ENCODE measurements at regions not wholly inside any gene's neighbourhood (a gene's known extent, or its start where the extent isn't known, plus 50 kb on each side); places are given as distances from the start of the nearest gene placed in this dataset.

DNA sequence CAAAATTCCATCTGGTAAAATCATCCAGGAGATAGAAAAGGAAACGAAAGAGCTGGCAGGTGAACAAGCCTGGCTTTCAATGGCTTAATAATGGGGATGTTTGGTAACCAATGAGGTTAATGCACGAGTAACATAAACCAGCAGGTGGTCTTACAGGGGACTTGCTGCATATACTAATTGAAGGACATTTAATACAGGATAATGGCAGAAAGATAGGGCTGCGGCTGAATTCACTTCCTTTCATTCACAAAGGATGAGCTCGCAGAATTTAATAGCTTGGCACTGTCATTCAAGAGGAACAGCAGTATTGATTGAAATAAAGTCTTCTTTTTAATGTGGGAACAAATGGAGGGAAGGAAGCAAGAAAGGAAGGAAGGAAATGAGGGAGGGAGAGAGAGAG, 156.3 kb upstream of the RAI2 start:
- DNase-seq (ENCODE audit: low read depth): no peak
- TF ChIP-seq, protein P1, sequence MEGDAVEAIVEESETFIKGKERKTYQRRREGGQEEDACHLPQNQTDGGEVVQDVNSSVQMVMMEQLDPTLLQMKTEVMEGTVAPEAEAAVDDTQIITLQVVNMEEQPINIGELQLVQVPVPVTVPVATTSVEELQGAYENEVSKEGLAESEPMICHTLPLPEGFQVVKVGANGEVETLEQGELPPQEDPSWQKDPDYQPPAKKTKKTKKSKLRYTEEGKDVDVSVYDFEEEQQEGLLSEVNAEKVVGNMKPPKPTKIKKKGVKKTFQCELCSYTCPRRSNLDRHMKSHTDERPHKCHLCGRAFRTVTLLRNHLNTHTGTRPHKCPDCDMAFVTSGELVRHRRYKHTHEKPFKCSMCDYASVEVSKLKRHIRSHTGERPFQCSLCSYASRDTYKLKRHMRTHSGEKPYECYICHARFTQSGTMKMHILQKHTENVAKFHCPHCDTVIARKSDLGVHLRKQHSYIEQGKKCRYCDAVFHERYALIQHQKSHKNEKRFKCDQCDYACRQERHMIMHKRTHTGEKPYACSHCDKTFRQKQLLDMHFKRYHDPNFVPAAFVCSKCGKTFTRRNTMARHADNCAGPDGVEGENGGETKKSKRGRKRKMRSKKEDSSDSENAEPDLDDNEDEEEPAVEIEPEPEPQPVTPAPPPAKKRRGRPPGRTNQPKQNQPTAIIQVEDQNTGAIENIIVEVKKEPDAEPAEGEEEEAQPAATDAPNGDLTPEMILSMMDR (IDR thresholded peaks at IDR 0.05; ENCODE audit: low read depth, low read length, missing control alignments): no peak
- no peak overlapping the region for H3K4me3 ChIP-seq (ENCODE audit: low read depth, low read length)
- in situ Hi-C loops (cut with HindIII; ENCODE audit: low sequenced_read_pairs): no loop called here

DNA sequence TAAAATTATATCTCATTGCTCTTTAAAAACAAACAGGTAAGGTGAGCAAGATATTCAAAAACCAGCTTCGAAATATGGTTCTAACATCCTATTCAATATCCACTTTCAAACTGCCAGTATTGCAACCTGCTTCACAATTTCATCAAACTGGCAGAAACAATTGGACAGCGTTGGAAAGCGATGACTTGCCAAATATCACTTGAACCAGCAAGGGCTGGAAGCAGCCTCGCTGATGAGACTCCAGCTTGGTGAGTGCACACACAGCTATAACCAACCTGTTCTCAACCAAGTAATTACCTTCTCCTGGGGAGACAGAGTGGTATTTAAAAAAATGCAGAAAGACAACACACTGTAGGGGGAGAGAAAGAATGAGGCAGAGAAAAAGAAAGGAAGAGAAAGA, 155.8 kb upstream of the RAI2 start:
- TF ChIP-seq, protein P1 (IDR thresholded peaks at IDR 0.05; ENCODE audit: low read depth, low read length, missing control alignments): no peak
- H3K4me3 ChIP-seq (ENCODE audit: low read depth, low read length): no peak overlapping the region
- DNase-seq (ENCODE audit: low read depth): no peak
- in situ Hi-C loops (cut with HindIII; ENCODE audit: low sequenced_read_pairs): no loop called here

DNA sequence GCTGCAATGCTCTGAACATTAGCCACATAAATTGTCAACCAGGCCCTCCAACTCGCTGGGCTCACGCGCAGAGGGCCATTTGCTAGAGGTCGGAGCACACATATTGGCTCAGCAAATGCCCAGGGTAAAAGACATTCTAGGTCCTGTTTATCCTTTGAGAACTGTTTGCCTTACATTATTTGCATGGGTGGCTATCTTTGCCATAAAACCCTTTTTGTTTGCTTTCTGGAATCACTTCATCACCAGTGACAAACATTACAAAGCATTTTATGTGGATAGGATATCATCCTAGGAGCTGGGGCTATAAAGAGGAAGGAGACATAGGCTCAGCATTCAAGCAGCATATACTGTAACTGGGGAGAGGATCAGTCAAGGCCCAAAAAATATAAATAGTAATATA, 149.2 kb upstream of the RAI2 start:
- no peak overlapping the region for H3K4me3 ChIP-seq (ENCODE audit: low read depth, low read length)
- in situ Hi-C loops (cut with HindIII; ENCODE audit: low sequenced_read_pairs): no loop called here
- DNase-seq (ENCODE audit: low read depth): no peak
- TF ChIP-seq, protein P1 (IDR thresholded peaks at IDR 0.05; ENCODE audit: low read depth, low read length, missing control alignments): no peak

DNA sequence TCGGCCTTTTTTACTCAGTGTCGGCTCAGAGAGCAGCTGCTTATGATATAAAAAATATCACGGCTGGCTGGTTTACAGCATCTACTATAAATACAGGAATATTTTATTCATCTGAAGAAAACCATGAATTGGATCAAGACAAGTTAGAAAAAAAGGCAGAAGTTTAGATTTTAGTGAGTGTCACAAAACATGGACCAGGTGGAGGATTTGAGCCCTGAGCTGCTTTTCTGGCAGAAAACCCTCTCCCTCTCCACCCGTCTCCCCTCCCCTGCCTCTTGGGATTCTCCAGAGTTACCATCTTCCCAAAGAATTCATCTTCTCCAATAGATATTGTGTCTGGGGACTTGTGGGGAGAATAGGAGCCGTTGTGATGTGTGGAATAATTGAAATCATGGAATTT, 142.8 kb upstream of the RAI2 start:
- TF ChIP-seq, protein P1 (IDR thresholded peaks at IDR 0.05; ENCODE audit: low read depth, low read length, missing control alignments): no peak
- in situ Hi-C loops (cut with HindIII; ENCODE audit: low sequenced_read_pairs): no loop called here
- DNase-seq (ENCODE audit: low read depth): no peak
- no peak overlapping the region for H3K4me3 ChIP-seq (ENCODE audit: low read depth, low read length)

DNA sequence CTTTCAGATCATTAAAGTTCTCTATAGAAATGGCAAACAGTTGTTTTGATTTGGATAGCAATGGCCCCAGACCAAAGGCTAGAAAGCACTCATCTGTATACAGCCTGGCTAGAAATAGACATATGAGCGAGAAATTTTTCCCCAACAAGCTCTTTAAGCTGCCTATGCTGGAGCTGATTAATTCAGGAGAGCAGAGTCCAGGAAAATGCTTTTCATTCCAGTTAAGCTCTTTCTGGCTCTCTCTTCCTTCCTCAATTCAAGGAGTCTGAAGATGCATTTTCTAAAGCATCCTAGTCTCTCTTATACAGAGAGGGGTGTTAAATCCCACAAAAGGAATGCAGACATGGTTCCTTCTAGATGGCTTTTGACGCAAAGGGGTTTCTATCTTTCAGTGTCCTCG, 141.7 kb upstream of the RAI2 start:
- DNase-seq (ENCODE audit: low read depth): no peak
- in situ Hi-C loops (cut with HindIII; ENCODE audit: low sequenced_read_pairs): no loop called here
- TF ChIP-seq, protein P1 (IDR thresholded peaks at IDR 0.05; ENCODE audit: low read depth, low read length, missing control alignments): no peak
- H3K4me3 ChIP-seq (ENCODE audit: low read depth, low read length): no peak overlapping the region

DNA sequence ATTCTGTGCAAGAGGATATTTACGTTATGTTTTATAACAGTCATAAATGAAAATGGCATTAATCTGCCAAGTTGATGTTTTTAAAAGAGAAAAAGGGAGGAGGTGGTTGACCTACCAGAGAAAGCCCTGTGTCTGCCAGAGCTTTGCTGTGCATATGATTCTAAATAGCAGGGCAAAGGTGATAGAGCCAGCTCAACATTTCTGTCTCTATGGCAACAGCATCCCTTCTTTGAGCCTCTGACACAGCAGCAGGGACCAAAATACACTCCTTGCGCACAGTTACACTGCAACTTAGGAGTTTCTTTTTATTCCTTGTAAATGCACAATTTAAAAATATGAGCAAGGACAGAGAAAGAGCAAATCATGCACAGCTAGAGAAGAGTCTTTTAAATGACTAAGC, 133.3 kb upstream of the RAI2 start:
- in situ Hi-C loops (cut with HindIII; ENCODE audit: low sequenced_read_pairs): no loop called here

More for the DNA sequence above, 133.3 kb upstream of the RAI2 start:
- TF ChIP-seq, protein P1 (IDR thresholded peaks at IDR 0.05; ENCODE audit: low read depth, low read length, missing control alignments): no peak
- DNase-seq (ENCODE audit: low read depth): no peak
- H3K4me3 ChIP-seq (ENCODE audit: low read depth, low read length): no peak overlapping the region
